GM18502 (cell line): ENCODE measurements at regions not wholly inside any gene's neighbourhood (a gene's known extent, or its start where the extent isn't known, plus 50 kb on each side); places are given as distances from the start of the nearest gene placed in this dataset.
"Not testable (repeated sequence)": the region's sequence is repeated elsewhere in the genome, so short reads cannot be mapped to it uniquely, and the experiment has no call there.

ENCODE experiments used
- ATAC-seq: cut with Tn5 transposase; IDR thresholded peaks from one replicate; pipeline ENCODE4 v1.9.1; 2021; ENCODE audit warnings: mild to moderate bottlenecking; ENCODE audit not compliant: unreplicated experiment, poor library complexity

DNA sequence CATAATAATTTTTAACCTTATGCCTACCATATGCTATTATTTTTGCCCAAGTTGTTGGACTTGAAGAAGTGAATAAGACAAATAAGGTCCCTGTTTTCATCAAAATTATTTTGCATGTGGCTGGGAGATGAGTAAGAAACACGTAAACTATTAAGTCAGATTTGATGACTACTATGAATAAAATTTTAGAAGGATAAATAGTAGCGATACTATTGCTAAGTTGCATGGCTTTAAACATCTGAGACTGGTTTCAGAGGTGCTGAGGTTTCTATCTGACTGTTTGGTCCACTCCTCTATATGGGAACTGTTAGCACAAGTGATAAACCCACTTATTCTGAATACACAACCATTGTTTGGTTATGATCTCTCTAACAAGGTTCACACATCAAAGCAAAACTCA, 674.3 kb upstream of the MDGA2 start:
- no peak for ATAC-seq

DNA sequence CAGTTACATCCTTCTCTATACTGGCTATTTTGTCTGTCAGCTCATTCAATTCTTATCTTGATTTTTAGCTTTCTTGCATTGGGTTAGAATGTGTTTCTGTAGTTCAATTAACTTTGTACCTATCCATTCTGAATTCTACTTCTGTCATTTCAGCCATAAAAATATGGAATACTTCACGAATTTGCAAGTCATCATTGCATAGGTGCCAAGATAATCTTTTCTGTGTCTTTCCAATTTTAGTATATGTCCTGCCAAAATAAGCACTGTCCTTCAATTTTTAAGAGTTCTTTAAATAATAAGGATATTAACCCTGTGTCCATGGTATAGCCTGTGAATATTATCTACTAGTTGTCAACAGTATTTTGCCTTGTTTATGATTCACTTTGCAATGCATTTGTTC, 665.7 kb upstream of the MDGA2 start:
- no peak for ATAC-seq

DNA sequence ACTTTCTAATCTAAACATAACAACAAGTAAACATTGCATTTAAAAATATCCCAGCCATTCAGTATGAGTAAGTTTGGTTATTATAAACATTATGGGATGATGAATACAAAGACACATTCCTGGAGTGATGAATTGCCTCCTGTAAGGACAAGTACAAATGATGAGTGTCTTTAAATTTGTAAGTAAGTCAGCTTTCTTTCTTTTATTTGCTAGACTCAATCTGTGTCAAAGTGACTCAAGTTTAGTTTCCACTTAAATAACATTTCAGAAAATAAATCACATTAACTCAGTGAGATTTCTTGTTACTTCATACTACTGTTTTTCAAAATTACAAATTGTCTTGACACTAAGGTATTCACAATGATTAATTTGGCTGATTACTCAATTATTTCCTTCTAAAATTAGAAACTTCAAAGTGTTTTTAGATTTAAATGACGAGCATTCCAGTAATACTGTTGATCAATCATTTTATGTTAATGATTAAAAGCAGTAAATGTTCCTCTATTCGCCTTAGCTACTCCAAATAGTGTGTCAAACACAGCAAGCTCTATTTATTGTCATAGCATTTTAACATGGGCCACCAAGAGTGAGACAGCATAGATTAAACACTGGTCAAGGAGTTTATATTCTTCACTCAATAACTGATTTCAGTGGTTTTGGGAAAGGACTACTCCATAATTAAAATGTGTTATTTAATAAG, 658.0 kb upstream of the MDGA2 start:
- ATAC-seq = no peak

DNA sequence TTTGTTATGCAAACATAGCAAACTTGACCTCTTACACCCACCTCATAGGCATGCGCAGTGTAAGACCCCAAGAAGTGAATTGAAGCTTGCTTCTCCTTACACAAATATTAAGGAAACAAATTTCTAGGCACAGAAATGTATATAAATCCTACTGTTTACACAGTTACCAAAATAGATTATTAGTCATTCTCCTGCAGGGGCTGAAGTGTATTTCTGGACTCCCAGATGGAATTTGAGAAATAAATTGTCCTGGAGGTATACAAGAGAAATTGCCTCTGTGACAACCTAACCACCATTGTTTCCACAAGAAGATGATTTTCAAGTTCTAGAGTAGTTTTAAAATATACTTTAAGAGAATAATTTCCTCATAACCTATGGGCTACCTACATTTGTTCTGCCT, 656.0 kb upstream of the MDGA2 start:
- no peak for ATAC-seq

DNA sequence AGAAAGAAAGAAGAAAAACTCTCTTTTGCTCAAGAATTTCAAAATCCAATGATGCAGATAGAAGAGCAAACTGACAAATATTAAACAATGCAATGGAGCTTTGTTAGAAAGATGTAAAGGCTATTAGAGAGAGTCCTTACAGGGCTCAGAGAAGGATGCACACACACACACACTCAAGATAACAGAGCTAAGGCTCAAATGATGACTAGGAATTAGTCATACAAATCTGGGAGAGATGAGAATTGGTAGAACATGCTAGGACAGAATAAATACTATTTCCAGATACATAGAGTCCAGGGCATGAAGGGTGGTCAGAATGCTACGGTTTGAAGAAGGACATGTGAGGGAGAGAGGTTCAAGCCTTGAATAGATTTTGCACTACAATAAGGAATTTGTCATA, 650.1 kb upstream of the MDGA2 start:
- no peak for ATAC-seq

DNA sequence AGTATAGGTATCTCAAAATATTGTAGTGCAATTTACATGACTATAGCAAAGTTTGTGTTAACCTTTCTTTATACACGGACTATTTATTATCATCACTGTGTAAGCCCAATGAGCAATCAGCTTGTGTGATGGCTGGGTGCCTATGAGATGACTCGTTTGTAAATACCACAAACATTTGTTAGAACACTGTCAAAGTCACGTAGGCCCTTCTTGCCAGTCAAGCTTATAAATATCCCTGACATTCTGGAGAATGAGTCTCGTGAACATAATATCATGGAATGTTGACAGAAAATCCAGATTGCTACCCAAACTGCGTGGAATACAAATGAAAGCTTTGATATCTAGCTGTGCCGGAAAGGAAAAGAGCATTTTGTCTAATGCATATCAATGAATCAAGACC, 648.3 kb upstream of the MDGA2 start:
- no peak for ATAC-seq

DNA sequence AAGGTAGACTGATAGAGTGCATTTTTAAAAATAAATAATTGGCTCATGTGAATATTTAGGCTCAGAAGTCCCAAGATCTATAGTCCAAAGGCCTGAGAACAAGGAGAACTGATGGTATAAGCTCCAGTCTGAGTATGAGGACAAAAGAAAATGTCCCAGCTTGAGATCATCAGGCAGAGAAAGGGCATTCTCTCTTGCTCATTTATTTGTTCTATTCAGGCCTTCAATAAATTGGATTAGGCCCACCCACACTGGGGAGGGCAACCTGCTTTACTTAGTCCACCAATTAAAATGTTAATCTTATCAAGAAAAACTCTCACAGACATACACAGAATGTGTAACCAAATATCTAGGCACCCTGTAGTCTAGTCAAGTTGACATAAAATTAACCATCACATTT, 644.4 kb upstream of the MDGA2 start:
- ATAC-seq = no peak

DNA sequence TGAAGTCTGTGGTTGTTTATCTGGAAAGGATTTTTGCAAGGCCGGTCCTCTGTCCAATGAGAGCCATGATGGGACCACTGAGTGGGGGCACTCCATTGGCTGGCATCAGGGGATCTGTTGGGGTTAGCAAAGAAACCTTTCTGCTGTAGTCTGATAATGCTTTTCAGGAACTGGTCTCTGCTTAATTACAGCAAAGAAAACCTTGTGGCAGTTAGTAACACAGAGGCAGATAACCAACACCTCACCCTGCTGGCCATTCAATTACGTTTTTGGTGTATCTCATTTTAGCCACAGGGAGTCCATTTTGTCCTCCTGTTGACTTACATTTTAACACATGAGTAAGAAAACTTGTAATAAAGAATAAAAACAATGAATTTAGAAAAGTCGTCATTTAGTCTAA, 629.3 kb upstream of the MDGA2 start:
- ATAC-seq = no peak

DNA sequence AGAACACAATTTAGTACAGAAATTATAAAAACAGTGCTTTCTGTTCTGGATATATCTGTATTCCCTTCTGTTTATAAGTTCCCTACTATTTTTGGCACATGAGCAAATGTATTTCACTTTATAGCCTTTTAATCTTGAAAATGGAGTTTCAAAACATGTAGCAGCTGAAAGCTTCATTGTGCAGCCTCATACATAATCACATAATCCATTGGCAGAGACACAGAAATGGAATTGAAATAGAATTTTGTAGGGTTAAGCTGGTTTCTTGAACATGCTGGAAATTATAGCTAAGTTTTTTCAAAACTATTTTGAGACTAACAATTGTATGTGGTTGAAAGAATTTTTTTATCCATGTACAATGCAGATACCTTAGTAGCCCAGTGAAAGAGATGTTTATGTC, 614.3 kb upstream of the MDGA2 start:
- ATAC-seq = no peak

DNA sequence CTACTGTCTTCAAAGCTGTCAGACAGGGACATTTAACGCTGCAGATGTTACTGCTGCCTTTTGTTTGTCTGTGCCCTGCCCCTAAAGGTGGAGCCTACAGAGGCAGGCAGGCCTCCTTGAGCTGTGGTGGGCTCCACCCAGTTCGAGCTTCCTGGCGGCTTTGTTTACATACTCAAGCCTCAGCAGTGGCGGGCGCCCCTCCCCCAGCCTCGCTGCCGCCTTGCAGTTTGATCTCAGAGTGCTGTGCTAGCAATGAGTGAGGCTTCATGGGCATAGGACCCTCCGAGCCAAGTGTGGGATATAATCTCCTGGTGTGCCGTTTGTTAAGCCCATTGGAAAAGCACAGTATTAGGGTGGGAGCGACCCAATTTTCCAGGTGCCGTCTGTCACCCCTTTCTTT, 609.8 kb upstream of the MDGA2 start:
- not testable (repeated sequence) for ATAC-seq

DNA sequence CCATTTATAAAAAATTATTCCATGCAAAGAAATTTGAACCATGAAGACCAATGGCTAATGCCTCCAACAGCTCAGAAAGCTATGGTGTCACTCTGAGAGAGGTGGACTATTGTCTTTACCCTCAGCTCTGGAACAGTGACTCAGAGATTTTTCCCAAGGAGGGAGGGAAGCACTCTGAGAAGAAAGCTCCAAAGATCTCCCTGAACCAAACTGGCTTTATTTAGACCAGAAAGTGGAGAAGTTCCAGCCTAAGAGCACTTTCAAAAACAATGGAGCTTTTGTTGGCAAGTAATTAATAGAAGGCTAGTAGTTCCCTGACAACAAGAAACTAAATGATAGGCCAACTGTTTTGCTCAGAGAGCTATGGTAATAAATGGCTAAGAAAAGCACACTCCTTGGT, 599.9 kb upstream of the MDGA2 start:
- ATAC-seq = no peak

DNA sequence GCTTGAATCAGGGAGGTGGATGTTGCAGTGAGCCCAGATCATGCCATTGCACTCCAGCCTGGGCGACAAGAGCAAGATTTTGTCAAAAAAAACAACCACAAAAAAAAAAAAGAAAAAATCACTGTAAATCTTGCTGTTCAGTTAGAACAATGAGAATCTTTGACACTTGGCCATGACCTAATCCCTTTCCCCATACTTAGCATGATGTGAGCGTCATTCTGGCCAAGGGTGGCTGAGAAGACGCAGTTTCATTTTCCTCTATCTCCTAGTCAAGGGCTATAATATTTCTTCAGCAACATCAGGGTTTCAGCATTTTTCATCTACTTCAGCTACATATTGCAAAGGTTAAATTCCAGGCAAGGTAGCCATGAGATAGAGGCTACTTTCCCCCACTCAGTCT, 599.4 kb upstream of the MDGA2 start:
- no peak for ATAC-seq

DNA sequence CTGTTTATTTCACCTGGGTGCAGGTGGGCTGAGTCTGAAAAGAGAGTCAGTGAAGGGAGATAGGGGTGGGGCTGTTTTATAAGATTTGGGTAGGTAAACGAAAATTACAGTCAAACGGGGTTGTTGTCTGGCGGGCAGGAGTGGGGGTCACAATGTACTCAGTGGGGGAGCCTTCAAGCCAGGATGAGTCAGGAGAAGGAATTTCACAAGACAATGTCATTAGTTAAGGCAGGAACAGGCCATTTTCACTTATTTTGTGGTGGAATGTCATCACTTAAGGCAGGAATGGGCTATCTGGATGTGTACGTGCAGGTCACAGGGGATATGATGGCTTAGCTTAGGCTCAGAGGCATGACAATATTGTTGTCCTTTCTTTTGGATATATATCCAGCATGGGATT, 592.5 kb upstream of the MDGA2 start:
- not testable (repeated sequence) for ATAC-seq

DNA sequence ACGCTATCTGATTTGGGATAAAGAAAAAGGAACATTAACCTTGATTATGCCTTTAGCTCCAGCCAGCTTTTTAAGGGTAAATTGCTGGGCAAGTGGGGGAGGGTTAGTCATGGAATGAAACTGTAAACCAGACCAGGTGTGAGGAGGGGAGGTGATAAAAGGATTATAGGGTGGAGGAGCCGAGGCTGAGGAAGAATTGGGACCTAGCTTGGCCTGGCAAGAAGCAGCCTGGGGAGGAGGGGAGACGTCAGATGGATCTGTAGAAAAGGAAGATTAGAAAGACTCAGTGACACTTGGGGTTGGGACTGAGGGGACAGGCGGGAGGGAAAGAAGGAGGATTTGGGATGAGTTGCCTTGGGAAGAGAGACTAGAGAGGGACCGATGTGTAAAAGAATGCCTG, 590.8 kb upstream of the MDGA2 start:
- not testable (repeated sequence) for ATAC-seq

DNA sequence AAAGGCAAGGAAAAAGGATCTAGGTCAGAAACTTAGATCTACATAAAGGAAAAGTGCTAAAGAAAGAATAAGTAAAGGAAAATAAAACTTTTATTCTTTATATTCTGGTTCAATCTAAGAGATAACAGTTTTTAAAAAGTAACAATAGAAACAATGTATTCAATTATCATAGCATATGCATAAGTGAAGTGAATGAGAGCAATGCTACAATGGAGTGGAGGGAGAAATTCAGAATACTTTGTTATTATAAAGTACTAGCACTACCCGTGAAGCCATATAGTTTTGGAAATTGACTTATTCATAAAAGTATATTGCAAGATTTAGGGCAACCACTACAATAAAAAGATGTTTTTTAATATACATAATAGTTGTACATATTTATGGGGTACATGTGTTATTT, 586.0 kb upstream of the MDGA2 start:
- ATAC-seq = no peak

DNA sequence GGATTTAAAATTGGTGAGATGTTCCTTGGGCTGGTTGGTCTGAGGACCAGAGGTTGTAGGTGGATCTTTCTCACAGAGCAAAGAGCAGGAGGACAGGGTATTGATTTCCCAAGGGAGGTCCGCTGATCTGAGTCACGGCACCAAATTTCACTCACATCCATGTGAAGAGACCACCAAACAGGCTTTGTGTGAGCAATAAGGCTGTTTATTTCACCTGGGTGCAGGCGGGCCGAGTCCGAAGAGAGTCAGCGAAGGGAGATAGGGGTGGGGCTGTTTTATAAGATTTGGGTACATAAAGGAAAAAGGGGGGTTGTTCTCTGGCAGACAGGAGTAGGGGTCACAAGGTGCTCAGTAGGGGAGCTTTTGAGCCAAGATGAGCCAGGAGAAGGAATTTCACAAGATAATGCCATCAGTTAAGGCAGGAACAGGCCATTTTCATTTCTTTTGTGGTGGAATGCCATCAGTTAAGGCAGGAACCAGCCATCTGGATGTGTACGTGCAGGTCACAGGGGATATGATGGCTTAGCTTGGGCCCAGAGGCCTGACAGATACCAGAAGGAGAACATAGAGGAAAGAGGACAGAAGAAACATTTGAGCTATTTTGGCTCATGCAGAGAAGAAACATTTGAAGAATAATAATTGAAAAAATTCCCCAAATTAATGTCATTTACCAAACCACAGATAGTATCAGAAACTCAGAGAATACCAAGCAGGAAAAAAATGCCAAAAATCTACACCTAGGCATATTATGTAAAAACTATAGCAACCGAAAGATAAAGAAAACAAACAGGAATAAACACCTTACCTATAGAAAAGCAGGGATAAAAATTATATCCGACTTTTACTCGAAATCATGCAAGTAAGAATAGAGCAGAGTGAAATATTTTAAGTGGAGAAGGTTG, 585.2 kb upstream of the MDGA2 start:
- ATAC-seq = not testable (repeated sequence)

DNA sequence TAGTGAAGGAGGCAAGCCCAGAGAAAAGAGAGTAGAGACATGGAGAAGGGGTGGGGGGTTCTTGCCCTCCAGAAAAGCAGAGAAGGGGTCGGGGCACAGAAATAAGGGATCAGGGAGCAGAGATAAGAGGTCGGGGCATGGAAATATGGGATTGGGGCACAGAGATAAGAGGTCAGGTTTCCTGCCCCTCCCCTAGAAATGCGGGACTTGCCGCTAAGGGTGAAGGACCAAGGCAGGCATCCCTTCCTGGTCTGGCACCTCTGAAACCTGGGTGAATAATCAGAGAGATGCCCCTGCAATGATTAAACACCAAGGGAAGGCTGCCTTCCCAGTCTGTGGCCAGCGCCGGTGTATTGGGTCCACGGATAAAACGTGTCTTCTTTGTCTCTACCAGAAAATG, 584.5 kb upstream of the MDGA2 start:
- ATAC-seq = not testable (repeated sequence)

DNA sequence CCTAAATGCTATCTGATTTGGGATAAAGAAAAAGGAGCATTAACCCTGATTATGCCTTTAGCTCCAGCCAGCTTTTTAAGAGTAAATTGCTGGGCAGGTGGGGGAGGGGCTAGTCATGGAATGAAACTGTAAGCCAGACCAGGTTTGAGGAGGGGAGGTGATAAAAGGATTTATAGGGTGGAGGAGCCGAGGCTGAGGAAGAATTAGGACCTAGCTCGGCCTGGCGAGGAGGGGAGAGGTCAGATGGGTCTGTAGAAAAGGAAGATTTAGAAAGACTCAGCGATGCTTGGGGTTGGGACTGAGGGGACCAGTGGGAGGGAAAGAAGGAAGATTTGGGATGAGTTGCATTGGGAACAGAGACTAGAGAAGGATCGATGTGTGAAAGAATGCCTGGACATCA, 583.8 kb upstream of the MDGA2 start:
- ATAC-seq = not testable (repeated sequence)

DNA sequence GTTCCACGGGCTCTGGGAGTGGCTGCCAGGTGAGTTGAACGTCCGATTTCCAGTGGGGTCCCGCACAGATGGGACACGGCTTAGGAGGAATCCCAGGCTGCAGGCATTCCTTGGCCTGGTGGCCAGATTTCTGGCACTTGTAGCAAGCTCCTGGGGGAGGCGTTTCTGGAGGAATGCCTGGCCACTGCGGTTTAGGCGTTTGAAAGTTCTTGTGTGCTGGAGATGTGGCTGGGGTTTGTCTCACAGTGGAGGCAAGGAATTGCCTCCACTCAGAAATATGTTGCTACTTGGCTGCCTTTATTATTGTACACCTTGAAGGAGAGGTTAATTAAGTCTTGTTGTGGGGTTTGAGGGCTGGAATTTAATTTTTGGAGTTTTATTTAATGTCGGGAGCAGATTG, 583.3 kb upstream of the MDGA2 start:
- not testable (repeated sequence) for ATAC-seq

DNA sequence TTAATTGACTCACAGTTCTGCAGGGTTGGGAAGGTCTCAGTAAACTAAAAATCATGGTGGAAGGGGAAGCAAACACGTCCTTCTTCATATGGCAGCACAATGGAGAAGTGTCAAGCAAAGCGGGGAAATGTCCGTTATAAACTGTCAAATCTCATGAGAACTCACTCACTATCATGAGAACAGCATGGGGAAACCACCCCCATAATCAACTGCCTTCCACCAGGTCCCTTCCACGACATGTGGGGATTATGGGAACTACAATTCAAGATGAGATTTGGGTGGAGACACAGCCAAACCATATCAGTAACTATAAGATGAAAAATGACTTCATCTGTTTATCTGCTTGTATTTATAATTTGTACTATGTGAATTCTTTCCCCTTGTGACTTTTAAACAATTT, 577.6 kb upstream of the MDGA2 start:
- no peak for ATAC-seq

DNA sequence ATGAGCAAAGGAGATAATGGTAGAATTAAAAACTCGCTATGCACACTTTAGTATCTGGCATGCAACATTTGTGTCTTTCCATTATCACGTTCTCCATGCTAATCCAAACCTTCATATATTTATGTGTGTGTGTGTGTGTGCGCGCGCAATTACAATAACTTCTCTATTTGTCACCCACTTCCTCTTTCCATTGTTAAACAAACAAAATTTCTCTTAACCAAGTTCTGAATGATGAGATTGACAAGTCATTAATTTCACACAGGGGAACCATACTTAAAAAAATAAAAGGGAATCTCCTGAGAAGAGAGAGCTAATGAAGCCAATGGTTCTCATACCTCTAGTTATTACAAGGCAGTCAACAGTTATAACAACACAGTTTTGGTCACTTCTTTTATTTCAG, 575.9 kb upstream of the MDGA2 start:
- no peak for ATAC-seq

DNA sequence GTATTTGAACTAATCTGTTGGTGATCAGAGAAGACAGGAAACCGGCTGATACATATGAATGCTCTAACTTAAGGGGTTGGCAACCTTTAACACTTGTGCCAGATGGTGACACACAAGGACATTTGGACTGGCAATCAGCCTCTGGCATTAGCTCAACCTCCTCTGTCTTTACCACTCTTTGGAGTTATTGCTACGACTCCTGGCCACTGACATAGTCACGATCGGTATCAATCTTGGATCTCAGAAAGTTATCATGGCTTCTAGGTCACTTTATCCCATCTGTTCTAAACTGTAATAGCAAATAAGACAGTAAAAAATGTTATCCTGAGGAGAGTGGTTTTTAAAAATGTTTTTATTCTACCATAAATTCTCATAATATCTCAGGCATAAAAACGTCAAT, 575.2 kb upstream of the MDGA2 start:
- ATAC-seq = no peak
